Spleen (tissue), 7 donors: ENCODE measurements at regions not wholly inside any gene's neighbourhood (a gene's known extent, or its start where the extent isn't known, plus 50 kb on each side); places are given as distances from the start of the nearest gene placed in this dataset.

Experiments used
- POLR2AphosphoS5 ChIP-seq, 3 donors: sonication (generic); formaldehyde crosslinking; IDR thresholded peaks; one replicate each; pipeline ENCODE4 v1.5.1; 2017; ENCODE audit warnings: antibody characterized with exemption in 3 of 3
- TF ChIP-seq, protein P1 (sequence below), 11 experiments: fragments of 200-600 bp in 7 of 11; fragments of 450-650 bp in 4 of 11; sonication (generic) in 4 of 11; IDR thresholded peaks in 8 of 11; conservative IDR thresholded peaks in 3 of 11; 1 replicate in 7 of 11; 2 replicates in 4 of 11; pipeline versions ENCODE4 v1.4.0 to v1.8.0; 2016 to 2021; ENCODE audit warnings: antibody characterized with exemption in 11 of 11, inconsistent platforms in 4 of 11, mild to moderate bottlenecking in 1 of 11
- donor health status: DM: no; HTN: no; CAD: no; lungs with moderate emphysema.
- donor health status: DM: no; HTN: no; CAD: no.
- donor health status: DM: no; HTN: no; CAD: no.

DNA sequence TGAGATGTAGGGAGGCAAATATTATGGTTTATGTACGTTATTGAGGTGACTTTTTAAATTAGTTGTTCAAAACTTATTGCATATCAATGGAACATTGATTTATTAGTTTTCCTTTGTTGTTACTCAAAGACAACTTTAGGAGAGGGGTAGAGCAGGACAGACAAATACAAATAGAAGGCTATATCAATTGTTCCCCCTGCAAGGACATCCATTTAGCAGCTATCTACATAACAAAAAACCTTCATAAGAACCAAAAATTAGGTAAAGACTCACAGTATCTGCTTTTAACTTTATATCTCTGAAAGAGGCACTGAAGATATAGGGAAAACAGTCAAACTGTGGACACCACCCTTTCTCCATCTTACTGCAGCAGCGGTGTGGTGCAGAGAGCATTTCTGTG lies 958.8 kb downstream of the DIPK2A start:
- TF ChIP-seq, protein P1, sequence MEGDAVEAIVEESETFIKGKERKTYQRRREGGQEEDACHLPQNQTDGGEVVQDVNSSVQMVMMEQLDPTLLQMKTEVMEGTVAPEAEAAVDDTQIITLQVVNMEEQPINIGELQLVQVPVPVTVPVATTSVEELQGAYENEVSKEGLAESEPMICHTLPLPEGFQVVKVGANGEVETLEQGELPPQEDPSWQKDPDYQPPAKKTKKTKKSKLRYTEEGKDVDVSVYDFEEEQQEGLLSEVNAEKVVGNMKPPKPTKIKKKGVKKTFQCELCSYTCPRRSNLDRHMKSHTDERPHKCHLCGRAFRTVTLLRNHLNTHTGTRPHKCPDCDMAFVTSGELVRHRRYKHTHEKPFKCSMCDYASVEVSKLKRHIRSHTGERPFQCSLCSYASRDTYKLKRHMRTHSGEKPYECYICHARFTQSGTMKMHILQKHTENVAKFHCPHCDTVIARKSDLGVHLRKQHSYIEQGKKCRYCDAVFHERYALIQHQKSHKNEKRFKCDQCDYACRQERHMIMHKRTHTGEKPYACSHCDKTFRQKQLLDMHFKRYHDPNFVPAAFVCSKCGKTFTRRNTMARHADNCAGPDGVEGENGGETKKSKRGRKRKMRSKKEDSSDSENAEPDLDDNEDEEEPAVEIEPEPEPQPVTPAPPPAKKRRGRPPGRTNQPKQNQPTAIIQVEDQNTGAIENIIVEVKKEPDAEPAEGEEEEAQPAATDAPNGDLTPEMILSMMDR (IDR thresholded peaks at IDR 0.05 in 8 of 11, conservative IDR thresholded peaks at IDR 0.05 in 3 of 11) = no peak
- no peak for TF ChIP-seq POLR2AphosphoS5 (IDR thresholded peaks at IDR 0.05)
